Neural cell (in vitro differentiated cells): ENCODE measurements at regions not wholly inside any gene's neighbourhood (a gene's known extent, or its start where the extent isn't known, plus 50 kb on each side); places are given as distances from the start of the nearest gene placed in this dataset.

Experiments
- H2AFZ ChIP-seq: fragments of 200-600, 300-800 bp; sonication (generic), shearing (Covaris generic); 2 replicates; pipeline ENCODE4 v1.6.0; 2014; ENCODE audit warnings: low read depth, mild to moderate bottlenecking, antibody characterized with exemption, low read length, moderate library complexity
- H3F3A ChIP-seq: fragments of 200-600 bp; shearing (Covaris generic); 2 replicates; pipeline ENCODE4 v1.6.1; 2016; ENCODE audit warnings: mild to moderate bottlenecking, moderate library complexity, mixed read lengths, antibody characterized with exemption, low read length; ENCODE audit not compliant: insufficient read depth, poor library complexity, severe bottlenecking
- H3K27ac ChIP-seq: fragments of 200-600, 300-800 bp; sonication (generic), shearing (Covaris generic); 2 replicates; pipeline ENCODE4 v1.5.1; 2014; ENCODE audit warnings: mild to moderate bottlenecking, low read length, moderate library complexity
- H3K27me3 ChIP-seq: fragments of 300-800, 200-600 bp; sonication (generic), shearing (Covaris generic); 2 replicates; pipeline ENCODE4 v1.6.0; 2014; ENCODE audit warnings: mild to moderate bottlenecking, low read depth, low read length, moderate library complexity; ENCODE audit not compliant: insufficient read depth
- H3K36me3 ChIP-seq: fragments of 300-800, 200-600 bp; sonication (generic), shearing (Covaris generic); 2 replicates; pipeline ENCODE4 v1.5.1; 2014; ENCODE audit warnings: mild to moderate bottlenecking, antibody characterized with exemption, low read length, moderate library complexity; ENCODE audit not compliant: insufficient read depth
- H3K4me2 ChIP-seq: fragments of 300-800, 200-600 bp; sonication (generic), shearing (Covaris generic); 2 replicates; pipeline ENCODE4 v1.6.0; 2014; ENCODE audit warnings: mild to moderate bottlenecking, low read length
- H3K4me3 ChIP-seq: fragments of 300-800, 200-600 bp; sonication (generic), shearing (Covaris generic); 2 replicates; pipeline ENCODE4 v1.5.1; 2014; ENCODE audit warnings: mild to moderate bottlenecking, low read length, moderate library complexity
- H3K79me2 ChIP-seq: fragments of 200-600 bp; shearing (Covaris generic); replicated peaks from 2 replicates; pipeline ENCODE4 v1.6.0; 2014; ENCODE audit warnings: mild to moderate bottlenecking, low read length, moderate library complexity; ENCODE audit not compliant: insufficient read depth
- H3K9ac ChIP-seq: fragments of 300-800, 200-600 bp; sonication (generic), shearing (Covaris generic); 2 replicates; pipeline ENCODE4 v1.6.1; 2016; ENCODE audit warnings: mild to moderate bottlenecking, low read length, mixed read lengths
- H3K9me2 ChIP-seq: fragments of 200-600 bp; shearing (Covaris generic); 2 replicates; pipeline ENCODE4 v1.6.1; 2016; ENCODE audit warnings: mild to moderate bottlenecking, low read length, mixed read lengths; ENCODE audit not compliant: insufficient read depth
- H3K9me3 ChIP-seq: fragments of 200-600, 300-800 bp; sonication (generic), shearing (Covaris generic); 2 replicates; pipeline ENCODE4 v1.6.1; 2016; ENCODE audit warnings: mild to moderate bottlenecking, mixed run types, low read length, moderate library complexity, mixed read lengths
- H4K20me1 ChIP-seq: fragments of 200-600 bp; shearing (Covaris generic); 2 replicates; pipeline ENCODE4 v1.6.1; 2016; ENCODE audit warnings: mild to moderate bottlenecking, mixed run types; ENCODE audit not compliant: insufficient read depth
- EP300 ChIP-seq: fragments of 450-650 bp; conservative IDR thresholded peaks from 2 replicates; pipeline ENCODE4 v1.6.1; 2014; ENCODE audit warnings: antibody characterized with exemption, mild to moderate bottlenecking, moderate library complexity; ENCODE audit not compliant: poor library complexity, severe bottlenecking
- EZH2 ChIP-seq: fragments of 200-600, 300-800 bp; shearing (Covaris generic), sonication (generic); IDR thresholded peaks from 2 replicates; pipeline ENCODE4 v1.6.1; 2014; ENCODE audit warnings: antibody characterized with exemption, low read length, borderline replicate concordance, mild to moderate bottlenecking; ENCODE audit not compliant: insufficient read depth, poor library complexity, severe bottlenecking
- MXI1 ChIP-seq: fragments of 450-650 bp; conservative IDR thresholded peaks from 2 replicates; pipeline ENCODE4 v1.6.1; 2014; ENCODE audit warnings: antibody characterized with exemption, mild to moderate bottlenecking; ENCODE audit not compliant: poor library complexity, severe bottlenecking
- POLR2AphosphoS5 ChIP-seq: IDR thresholded peaks from 2 replicates; pipeline ENCODE4 v1.6.1; 2012
- RAD21 ChIP-seq: fragments of 450-650 bp; conservative IDR thresholded peaks from 2 replicates; pipeline ENCODE4 v1.6.1; 2014; ENCODE audit warnings: antibody characterized with exemption, mild to moderate bottlenecking, moderate library complexity
- SMC3 ChIP-seq: fragments of 450-650 bp; conservative IDR thresholded peaks from 2 replicates; pipeline ENCODE4 v1.6.1; 2014; ENCODE audit warnings: antibody characterized with exemption, mild to moderate bottlenecking, moderate library complexity; ENCODE audit not compliant: poor library complexity
- TAF1 ChIP-seq: IDR thresholded peaks from 2 replicates; pipeline ENCODE4 v1.6.1; 2012; ENCODE audit warnings: low read depth
- TF ChIP-seq, protein P1 (sequence below): fragments of 450-650 bp; IDR thresholded peaks from 2 replicates; pipeline ENCODE4 v1.5.1; 2014; ENCODE audit warnings: antibody characterized with exemption, mild to moderate bottlenecking, moderate library complexity; ENCODE audit not compliant: poor library complexity, severe bottlenecking
- TF ChIP-seq, protein P2 (sequence below): IDR thresholded peaks from 2 replicates; pipeline ENCODE4 v1.6.1; 2012; ENCODE audit warnings: borderline replicate concordance

DNA sequence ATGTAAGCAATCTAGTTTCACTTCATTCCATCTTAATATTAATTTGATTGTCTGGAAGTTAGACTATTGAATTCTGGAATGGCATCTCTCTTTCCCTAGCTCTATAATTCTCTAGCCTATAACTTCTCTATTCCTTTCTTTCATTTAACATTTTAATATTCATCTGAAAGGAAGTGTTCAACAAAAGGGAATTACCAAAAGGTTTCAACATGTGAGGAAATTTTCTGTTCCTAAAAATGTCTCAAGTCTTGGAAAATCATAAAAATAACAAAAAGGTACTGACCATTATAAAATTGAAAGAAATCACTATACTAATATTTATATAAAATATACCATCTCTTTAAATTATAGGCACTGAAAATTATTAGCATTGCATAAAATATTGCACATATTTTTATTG, 228.7 kb downstream of the TXNL1 start:
- Histone ChIP-seq H3K27ac (no peak overlapping the region), H2AFZ (no peak overlapping the region), H3K27me3 (no peaks in the 10 kb centered on the region), H3K4me3 (no peak overlapping the region), H3K9me2 (no peaks in the 10 kb centered on the region), H3K79me2 (no peaks in the 10 kb centered on the region), H3K4me2 (no peak overlapping the region), H3K9ac (no peak overlapping the region), H3K9me3 (no peaks in the 10 kb centered on the region), H3K36me3 (no peaks in the 10 kb centered on the region), H3F3A (no peaks in the 10 kb centered on the region), H4K20me1 (no peaks in the 10 kb centered on the region)
- TF ChIP-seq MXI1 = no peak
- TF ChIP-seq POLR2AphosphoS5 = no peak
- no peak for TF ChIP-seq EP300
- no peak for TF ChIP-seq SMC3
- no peak for TF ChIP-seq EZH2
- TF ChIP-seq, protein P1, sequence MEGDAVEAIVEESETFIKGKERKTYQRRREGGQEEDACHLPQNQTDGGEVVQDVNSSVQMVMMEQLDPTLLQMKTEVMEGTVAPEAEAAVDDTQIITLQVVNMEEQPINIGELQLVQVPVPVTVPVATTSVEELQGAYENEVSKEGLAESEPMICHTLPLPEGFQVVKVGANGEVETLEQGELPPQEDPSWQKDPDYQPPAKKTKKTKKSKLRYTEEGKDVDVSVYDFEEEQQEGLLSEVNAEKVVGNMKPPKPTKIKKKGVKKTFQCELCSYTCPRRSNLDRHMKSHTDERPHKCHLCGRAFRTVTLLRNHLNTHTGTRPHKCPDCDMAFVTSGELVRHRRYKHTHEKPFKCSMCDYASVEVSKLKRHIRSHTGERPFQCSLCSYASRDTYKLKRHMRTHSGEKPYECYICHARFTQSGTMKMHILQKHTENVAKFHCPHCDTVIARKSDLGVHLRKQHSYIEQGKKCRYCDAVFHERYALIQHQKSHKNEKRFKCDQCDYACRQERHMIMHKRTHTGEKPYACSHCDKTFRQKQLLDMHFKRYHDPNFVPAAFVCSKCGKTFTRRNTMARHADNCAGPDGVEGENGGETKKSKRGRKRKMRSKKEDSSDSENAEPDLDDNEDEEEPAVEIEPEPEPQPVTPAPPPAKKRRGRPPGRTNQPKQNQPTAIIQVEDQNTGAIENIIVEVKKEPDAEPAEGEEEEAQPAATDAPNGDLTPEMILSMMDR = no peak
- TF ChIP-seq TAF1 = no peak
- TF ChIP-seq, protein P2, sequence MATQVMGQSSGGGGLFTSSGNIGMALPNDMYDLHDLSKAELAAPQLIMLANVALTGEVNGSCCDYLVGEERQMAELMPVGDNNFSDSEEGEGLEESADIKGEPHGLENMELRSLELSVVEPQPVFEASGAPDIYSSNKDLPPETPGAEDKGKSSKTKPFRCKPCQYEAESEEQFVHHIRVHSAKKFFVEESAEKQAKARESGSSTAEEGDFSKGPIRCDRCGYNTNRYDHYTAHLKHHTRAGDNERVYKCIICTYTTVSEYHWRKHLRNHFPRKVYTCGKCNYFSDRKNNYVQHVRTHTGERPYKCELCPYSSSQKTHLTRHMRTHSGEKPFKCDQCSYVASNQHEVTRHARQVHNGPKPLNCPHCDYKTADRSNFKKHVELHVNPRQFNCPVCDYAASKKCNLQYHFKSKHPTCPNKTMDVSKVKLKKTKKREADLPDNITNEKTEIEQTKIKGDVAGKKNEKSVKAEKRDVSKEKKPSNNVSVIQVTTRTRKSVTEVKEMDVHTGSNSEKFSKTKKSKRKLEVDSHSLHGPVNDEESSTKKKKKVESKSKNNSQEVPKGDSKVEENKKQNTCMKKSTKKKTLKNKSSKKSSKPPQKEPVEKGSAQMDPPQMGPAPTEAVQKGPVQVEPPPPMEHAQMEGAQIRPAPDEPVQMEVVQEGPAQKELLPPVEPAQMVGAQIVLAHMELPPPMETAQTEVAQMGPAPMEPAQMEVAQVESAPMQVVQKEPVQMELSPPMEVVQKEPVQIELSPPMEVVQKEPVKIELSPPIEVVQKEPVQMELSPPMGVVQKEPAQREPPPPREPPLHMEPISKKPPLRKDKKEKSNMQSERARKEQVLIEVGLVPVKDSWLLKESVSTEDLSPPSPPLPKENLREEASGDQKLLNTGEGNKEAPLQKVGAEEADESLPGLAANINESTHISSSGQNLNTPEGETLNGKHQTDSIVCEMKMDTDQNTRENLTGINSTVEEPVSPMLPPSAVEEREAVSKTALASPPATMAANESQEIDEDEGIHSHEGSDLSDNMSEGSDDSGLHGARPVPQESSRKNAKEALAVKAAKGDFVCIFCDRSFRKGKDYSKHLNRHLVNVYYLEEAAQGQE = no peak
- no peak for TF ChIP-seq RAD21

- TF ChIP-seq, protein P1 = no peak
- no peak for TF ChIP-seq POLR2AphosphoS5
- no peak for TF ChIP-seq EZH2
- no peak for TF ChIP-seq EP300
- no peak for TF ChIP-seq SMC3
- TF ChIP-seq TAF1 = no peak
- TF ChIP-seq RAD21 = no peak
- TF ChIP-seq, protein P2 = no peak
- no peak for TF ChIP-seq MXI1
- Histone ChIP-seq H3K27ac (no peak overlapping the region), H3F3A (no peaks in the 10 kb centered on the region), H3K27me3 (no peaks in the 10 kb centered on the region), H3K36me3 (no peaks in the 10 kb centered on the region), H3K9ac (no peak overlapping the region), H3K9me3 (no peaks in the 10 kb centered on the region), H4K20me1 (no peaks in the 10 kb centered on the region), H2AFZ (no peak overlapping the region), H3K79me2 (no peaks in the 10 kb centered on the region), H3K4me2 (no peak overlapping the region), H3K4me3 (no peak overlapping the region), H3K9me2 (no peaks in the 10 kb centered on the region)
Measured at GRCh38 chr18:56407646-56408180, 230.7 kb downstream of the TXNL1 start.
